HepG2 (cell line): ENCODE measurements at regions not wholly inside any gene's neighbourhood (a gene's known extent, or its start where the extent isn't known, plus 50 kb on each side); places are given as distances from the start of the nearest gene placed in this dataset.

ENCODE experiments used
- ATAC-seq: fragments of 200-7000 bp; cut with Tn5 transposase; 3 replicates; pipeline ENCODE4 v1.9.1; 2020; ENCODE audit warnings: mild to moderate bottlenecking, moderate library complexity
- BruUV-seq: library from RNA; stranded (reverse); fragments of 400-500 nt; replicated peaks from 2 replicates; lab custom pipeline; 2021; lab: Mats Ljungman, UMichigan
- CTCF ChIA-PET: fragments of 300-600 bp; formaldehyde crosslinking; extraction: SDS; loops from one replicate; lab custom pipeline; 2021; ENCODE audit warnings: low total read pairs, inconsistent platforms, low intra/inter-chr PET ratio; lab: Yijun Ruan, JAX
- POLR2A ChIA-PET: fragments of 350-600 bp; sonication (Branson Sonifier 250); formaldehyde crosslinking; loops from one replicate; lab custom pipeline; 2020; ENCODE audit warnings: antibody characterized with exemption, inconsistent platforms; lab: Yijun Ruan, JAX
- DNase-seq: peaks from one replicate; pipeline ENCODE4 v3.0.0-alpha.2; 2015; ENCODE audit warnings: low spot score
- FAIRE-seq: peaks from 3 replicates; lab custom pipeline; 2011; peaks lifted over from hg19 to GRCh38; lab: Jason Lieb, UNC
- H2AFZ ChIP-seq: one replicate; pipeline ENCODE4 v1.6.1; 2011; ENCODE audit warnings: low read length, inconsistent platforms
- H3K27ac ChIP-seq: fragments of 300-600 bp; 3 replicates; pipeline ENCODE4 v1.8.0; 2011; ENCODE audit warnings: mixed run types, mild to moderate bottlenecking, mixed read lengths, low read length, inconsistent platforms; ENCODE audit not compliant: insufficient read depth; ENCODE audit errors: extremely low read length
- H3K27me3 ChIP-seq, 2 experiments: fragments of 200-600 bp in 1 of 2; 2 replicates in 1 of 2; 3 replicates in 1 of 2; pipeline versions ENCODE4 v1.6.0 to v1.8.0; 2011; ENCODE audit warnings: low read length in 2 of 2, mild to moderate bottlenecking in 2 of 2, moderate library complexity in 2 of 2, inconsistent platforms in 1 of 2; ENCODE audit not compliant: insufficient read depth in 2 of 2, control insufficient read depth in 1 of 2
- H3K36me3 ChIP-seq, 2 experiments: fragments of 200-600 bp in 1 of 2; replicated peaks in 1 of 2; 2 replicates in 1 of 2; 3 replicates in 1 of 2; pipeline versions ENCODE4 v1.5.1 to v1.8.0; 2011; ENCODE audit warnings: low read length in 2 of 2, inconsistent platforms in 1 of 2; ENCODE audit not compliant: insufficient read depth in 2 of 2, control insufficient read depth in 1 of 2
- H3K4me1 ChIP-seq: 2 replicates; pipeline ENCODE4 v1.5.1; 2012; ENCODE audit warnings: low read length, inconsistent platforms; ENCODE audit not compliant: insufficient read depth
- H3K4me2 ChIP-seq: 2 replicates; pipeline ENCODE4 v1.6.0; 2011; ENCODE audit warnings: low read depth, low read length, inconsistent platforms
- H3K4me3 ChIP-seq, 3 experiments: fragments of 200-600 bp in 1 of 3; sonication (generic), shearing (Covaris generic) in 1 of 3; replicated peaks in 1 of 3; 2 replicates each; pipeline ENCODE4 v1.5.1; 2011 to 2016; ENCODE audit warnings: low read length in 3 of 3, inconsistent platforms in 2 of 3, low read depth in 2 of 3, mild to moderate bottlenecking in 2 of 3, control low read depth in 1 of 3, mixed read lengths in 1 of 3; ENCODE audit not compliant: insufficient read depth in 1 of 3
- H3K79me2 ChIP-seq: one replicate; pipeline ENCODE4 v1.6.1; 2011; ENCODE audit warnings: low read length, inconsistent platforms; ENCODE audit not compliant: insufficient read depth
- H3K9ac ChIP-seq: 2 replicates; pipeline ENCODE4 v1.6.0; 2011; ENCODE audit warnings: mild to moderate bottlenecking, low read depth, low read length, inconsistent platforms; ENCODE audit not compliant: insufficient read depth
- H3K9me3 ChIP-seq: 2 replicates; pipeline ENCODE4 v1.5.1; 2012; ENCODE audit warnings: mild to moderate bottlenecking, low read length
- H4K20me1 ChIP-seq: 2 replicates; pipeline ENCODE4 v1.6.0; 2011; ENCODE audit warnings: inconsistent platforms, mild to moderate bottlenecking, low read length, moderate library complexity; ENCODE audit not compliant: insufficient read depth
- BATF2 ChIP-seq: sonication (generic); formaldehyde crosslinking; IDR thresholded peaks from 2 replicates; pipeline ENCODE4 v1.8.0; 2022; ENCODE audit warnings: mild to moderate bottlenecking, missing genetic modification reagents, moderate library complexity
- CREB1 ChIP-seq, 2 experiments: fragments of 450-650 bp in 1 of 2; IDR thresholded peaks; 2 replicates each; pipeline ENCODE4 v1.6.1; 2016 to 2017; ENCODE audit warnings: control low read depth in 1 of 2, mild to moderate bottlenecking in 1 of 2, missing compliant biosample characterization in 1 of 2, missing genetic modification characterization in 1 of 2
- CSRNP1 ChIP-seq: sonication (generic); formaldehyde crosslinking; IDR thresholded peaks from 2 replicates; pipeline ENCODE4 v1.8.1; 2023; ENCODE audit warnings: mild to moderate bottlenecking, missing genetic modification reagents
- KDM5A ChIP-seq: fragments of 200-600 bp; sonication (generic); IDR thresholded peaks from 2 replicates; pipeline ENCODE4 v1.7.0; 2018; ENCODE audit warnings: antibody characterized with exemption, mild to moderate bottlenecking, low read length, borderline replicate concordance
- MBNL3 ChIP-seq: fragments of 250-450 bp; sonication (Bioruptor Pico); conservative IDR thresholded peaks from 2 replicates; pipeline ENCODE4 v1.8.0; 2022; ENCODE audit warnings: mild to moderate bottlenecking, inconsistent platforms
- NR3C1 ChIP-seq: sonication (generic); formaldehyde crosslinking; IDR thresholded peaks from 2 replicates; pipeline ENCODE4 v1.4.0; 2020; ENCODE audit warnings: missing genetic modification reagents
- TMF1 ChIP-seq: sonication (generic); formaldehyde crosslinking; IDR thresholded peaks from 2 replicates; pipeline ENCODE4 v1.8.1; 2022; ENCODE audit warnings: low read depth, missing genetic modification reagents
- TOE1 ChIP-seq: sonication (generic); formaldehyde crosslinking; IDR thresholded peaks from 2 replicates; pipeline ENCODE4 v1.4.0; 2020; ENCODE audit warnings: mild to moderate bottlenecking, missing genetic modification reagents
- ZSCAN29 ChIP-seq: sonication (generic); formaldehyde crosslinking; conservative IDR thresholded peaks from 2 replicates; pipeline ENCODE4 v1.4.0; 2020; ENCODE audit warnings: mild to moderate bottlenecking, missing genetic modification reagents
- WGBS: methylation state at CpG from one replicate; pipeline ENCODE4 v1.1.6; 2017; ENCODE audit warnings: low lambda C conversion rate; 5-methylcytosine and 5-hydroxymethylcytosine counted together
- in situ Hi-C: cut with HindIII; loops from 2 replicates; pipeline ENCODE4 v1.10.0; 2017; ENCODE audit warnings: low pct_unique_long_range_greater_than_20kb; ENCODE audit not compliant: extremely low pct_ligation_motif_present
- intact Hi-C: fragments of 100-400 bp; cut with micrococcal nuclease; formaldehyde crosslinking; loops from one replicate; pipeline ENCODE4 v1.10.0; 2022; ENCODE audit not compliant: unreplicated experiment

- intact Hi-C loops (no loop called here), in situ Hi-C loops (no loop called here)
- no TSS peak for BruUV-seq
- no peaks in the 10 kb centered on the region for H4K20me1 ChIP-seq
- H3K27me3 ChIP-seq = no peaks in the 10 kb centered on the region
- H3K4me1 ChIP-seq = no peaks in the 10 kb centered on the region
- WGBS = 84% methylated on average over 1 of the region's 1 CpG
- ChIA-PET CTCF (no interaction called here), POLR2A (no interaction called here)
- no peaks in the 10 kb centered on the region for H3K79me2 ChIP-seq
- no peak for FAIRE-seq
- ATAC-seq = no peak
- no peak overlapping the region for H3K9ac ChIP-seq
- H3K9me3 ChIP-seq = no peaks in the 10 kb centered on the region
- TF ChIP-seq NR3C1 (CRISPR knock-in tag) (no peak), ZSCAN29 (no peak), TOE1 (CRISPR knock-in tag) (no peak), MBNL3 (CRISPR knock-in tag) (no peak), KDM5A (no peak), TMF1 (CRISPR knock-in tag) (no peak)
- no peak overlapping the region for H2AFZ ChIP-seq
- no peaks in the 10 kb centered on the region for H3K36me3 ChIP-seq
- no peak overlapping the region for H3K4me2 ChIP-seq
- no peak overlapping the region for H3K27ac ChIP-seq
- DNase-seq = no peak
- no peak overlapping the region for H3K4me3 ChIP-seq
These were observed 89.8 kb upstream of the MYCN start for GRCh38 chr2:15850534-15850933.

- WGBS = 35% methylated on average over 10 of the region's 10 CpGs
- H3K36me3 ChIP-seq = no peaks in the 10 kb centered on the region
- FAIRE-seq (no peak), DNase-seq (no peak), ATAC-seq (no peak)
- TF ChIP-seq BATF2 (CRISPR knock-in tag) = no peak
- 0 out of 2 replicates have a peak, but pooled peaks have one; percentile 44 for TF ChIP-seq CREB1 (IDR thresholded peaks at IDR 0.05)
- no peak for TF ChIP-seq CREB1 (CRISPR knock-in tag; IDR thresholded peaks at IDR 0.05)
- no peak for TF ChIP-seq CSRNP1 (CRISPR knock-in tag)
- POLR2A ChIA-PET = no interaction called here
- H3K4me2 ChIP-seq = no peak overlapping the region
- in situ Hi-C loops (no loop called here), intact Hi-C loops (no loop called here)
- no peak overlapping the region for H2AFZ ChIP-seq
- no peaks in the 10 kb centered on the region for H3K4me1 ChIP-seq
- H3K27me3 ChIP-seq = no peaks in the 10 kb centered on the region
- CTCF ChIA-PET = no interaction called here
- no peak overlapping the region for H3K27ac ChIP-seq
- no peak overlapping the region for H3K4me3 ChIP-seq
- BruUV-seq = no TSS peak
- no peak overlapping the region for H3K9ac ChIP-seq
- no peaks in the 10 kb centered on the region for H3K79me2 ChIP-seq
- no peaks in the 10 kb centered on the region for H4K20me1 ChIP-seq
- no peaks in the 10 kb centered on the region for H3K9me3 ChIP-seq
These were observed 89.2 kb upstream of the MYCN start for GRCh38 chr2:15851076-15851693.
